Panc1 (cell line): ENCODE measurements at regions not wholly inside any gene's neighbourhood (a gene's known extent, or its start where the extent isn't known, plus 50 kb on each side); places are given as distances from the start of the nearest gene placed in this dataset.

Experiments used
- ATAC-seq: fragments of 200-7000 bp; cut with Tn5 transposase; 2 replicates; pipeline ENCODE4 v1.9.1; 2020; ENCODE audit warnings: mild to moderate bottlenecking, moderate library complexity
- BruUV-seq: library from RNA; stranded (reverse); fragments of 400-500 nt; replicated peaks from 2 replicates; lab custom pipeline; 2021; lab: Mats Ljungman, UMichigan
- CTCF ChIA-PET: fragments of 300-600 bp; sonication (Branson Sonifier 250); formaldehyde crosslinking; loops from one replicate; lab custom pipeline; 2022; ENCODE audit warnings: antibody characterized with exemption; lab: Charles Lee
- POLR2A ChIA-PET: fragments of 300-600 bp; sonication (Branson Sonifier 250); formaldehyde crosslinking; loops from one replicate; lab custom pipeline; 2022; ENCODE audit warnings: antibody characterized with exemption; lab: Charles Lee
- DNase-seq: peaks from one replicate; pipeline ENCODE4 v3.0.0-alpha.2; 2010; ENCODE audit warnings: low read depth, low spot score
- H3K27ac ChIP-seq: 2 replicates; pipeline ENCODE4 v1.5.1; 2011; ENCODE audit warnings: mild to moderate bottlenecking, low read length, inconsistent platforms
- H3K27me3 ChIP-seq: fragments of 200-500 bp; sonication (Bioruptor generic); 2 replicates; pipeline ENCODE4 v1.6.0; 2014; ENCODE audit warnings: low read length, inconsistent platforms; ENCODE audit not compliant: control insufficient read depth, insufficient read depth
- H3K36me3 ChIP-seq: fragments of 200-500 bp; sonication (Bioruptor generic); 2 replicates; pipeline ENCODE4 v1.5.1; 2014; ENCODE audit warnings: inconsistent platforms, mild to moderate bottlenecking, low read length, moderate library complexity; ENCODE audit not compliant: control insufficient read depth, insufficient read depth
- H3K4me1 ChIP-seq: 2 replicates; pipeline ENCODE4 v1.5.1; 2011; ENCODE audit warnings: inconsistent platforms, mild to moderate bottlenecking, low read length, moderate library complexity; ENCODE audit not compliant: control insufficient read depth, insufficient read depth
- H3K4me3 ChIP-seq, 2 experiments: 2 replicates each; pipeline ENCODE4 v1.5.1; 2011 to 2012; ENCODE audit warnings: low read depth in 2 of 2, low read length in 2 of 2, mild to moderate bottlenecking in 2 of 2, inconsistent platforms in 1 of 2, moderate library complexity in 1 of 2
- H3K9me3 ChIP-seq: fragments of 200-500 bp; sonication (Bioruptor generic); 2 replicates; pipeline ENCODE4 v1.5.1; 2014; ENCODE audit warnings: low read depth, mild to moderate bottlenecking, inconsistent platforms, low read length, moderate library complexity; ENCODE audit not compliant: control insufficient read depth, insufficient read depth
- POLR2AphosphoS5 ChIP-seq: IDR thresholded peaks from 2 replicates; pipeline ENCODE4 v1.6.1; 2012; ENCODE audit warnings: mild to moderate bottlenecking, low read depth, low read length, moderate library complexity
- SIN3A ChIP-seq: IDR thresholded peaks from 2 replicates; pipeline ENCODE4 v1.6.1; 2012; ENCODE audit warnings: low read depth, mild to moderate bottlenecking, low read length, moderate library complexity, borderline replicate concordance; ENCODE audit not compliant: insufficient read depth
- TCF7L2 ChIP-seq: IDR thresholded peaks from 2 replicates; pipeline ENCODE4 v1.6.1; 2011; ENCODE audit warnings: mild to moderate bottlenecking, low read depth, low read length, inconsistent platforms
- in situ Hi-C: cut with HindIII; loops from 2 replicates; pipeline ENCODE4 v1.10.0; 2016; ENCODE audit warnings: low sequenced_read_pairs, low pct_unique_long_range_greater_than_20kb
- intact Hi-C: fragments of 100-400 bp; cut with micrococcal nuclease; formaldehyde crosslinking; loops from one replicate; pipeline ENCODE4 v1.10.0; 2022; ENCODE audit not compliant: unreplicated experiment
- TF ChIP-seq, protein P1 (sequence below), 2 experiments: IDR thresholded peaks; 2 replicates each; pipeline ENCODE4 v1.6.1; 2011 to 2012; ENCODE audit warnings: low read depth in 2 of 2, control low read depth in 1 of 2, low read length in 1 of 2, mild to moderate bottlenecking in 1 of 2, moderate library complexity in 1 of 2; ENCODE audit not compliant: insufficient read depth in 1 of 2
- TF ChIP-seq, protein P2 (sequence below): fragments of 450-650 bp; IDR thresholded peaks from 2 replicates; pipeline ENCODE4 v1.5.1; 2017; ENCODE audit warnings: mild to moderate bottlenecking

DNA sequence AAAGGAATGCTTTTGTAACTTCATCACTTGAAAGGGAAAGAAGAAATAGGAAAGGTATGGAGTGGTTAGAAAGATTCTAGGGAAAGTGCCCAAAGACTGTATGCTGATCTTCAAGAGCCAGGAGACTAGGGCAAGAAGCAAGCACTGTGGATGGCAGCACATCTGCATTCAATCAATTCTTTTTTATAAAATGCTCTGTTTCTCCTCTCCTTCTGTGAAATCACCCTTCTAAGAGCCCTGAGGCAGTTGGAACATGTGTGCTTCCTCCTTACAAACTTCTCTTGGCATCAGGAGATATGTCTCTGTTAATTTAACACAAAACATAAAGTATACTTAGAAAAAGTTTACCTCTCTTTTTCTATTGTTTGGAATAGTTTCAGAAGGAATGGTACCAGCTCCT, 1162.2 kb upstream of the GJE1 start:
- H3K4me1 ChIP-seq, result no peaks in the 10 kb centered on the region
- in situ Hi-C loops (no loop called here), intact Hi-C loops (no loop called here)
- no TSS peak for BruUV-seq
- DNase-seq, result no peak
- CTCF ChIA-PET, result no interaction called here
- TF ChIP-seq, protein P1, sequence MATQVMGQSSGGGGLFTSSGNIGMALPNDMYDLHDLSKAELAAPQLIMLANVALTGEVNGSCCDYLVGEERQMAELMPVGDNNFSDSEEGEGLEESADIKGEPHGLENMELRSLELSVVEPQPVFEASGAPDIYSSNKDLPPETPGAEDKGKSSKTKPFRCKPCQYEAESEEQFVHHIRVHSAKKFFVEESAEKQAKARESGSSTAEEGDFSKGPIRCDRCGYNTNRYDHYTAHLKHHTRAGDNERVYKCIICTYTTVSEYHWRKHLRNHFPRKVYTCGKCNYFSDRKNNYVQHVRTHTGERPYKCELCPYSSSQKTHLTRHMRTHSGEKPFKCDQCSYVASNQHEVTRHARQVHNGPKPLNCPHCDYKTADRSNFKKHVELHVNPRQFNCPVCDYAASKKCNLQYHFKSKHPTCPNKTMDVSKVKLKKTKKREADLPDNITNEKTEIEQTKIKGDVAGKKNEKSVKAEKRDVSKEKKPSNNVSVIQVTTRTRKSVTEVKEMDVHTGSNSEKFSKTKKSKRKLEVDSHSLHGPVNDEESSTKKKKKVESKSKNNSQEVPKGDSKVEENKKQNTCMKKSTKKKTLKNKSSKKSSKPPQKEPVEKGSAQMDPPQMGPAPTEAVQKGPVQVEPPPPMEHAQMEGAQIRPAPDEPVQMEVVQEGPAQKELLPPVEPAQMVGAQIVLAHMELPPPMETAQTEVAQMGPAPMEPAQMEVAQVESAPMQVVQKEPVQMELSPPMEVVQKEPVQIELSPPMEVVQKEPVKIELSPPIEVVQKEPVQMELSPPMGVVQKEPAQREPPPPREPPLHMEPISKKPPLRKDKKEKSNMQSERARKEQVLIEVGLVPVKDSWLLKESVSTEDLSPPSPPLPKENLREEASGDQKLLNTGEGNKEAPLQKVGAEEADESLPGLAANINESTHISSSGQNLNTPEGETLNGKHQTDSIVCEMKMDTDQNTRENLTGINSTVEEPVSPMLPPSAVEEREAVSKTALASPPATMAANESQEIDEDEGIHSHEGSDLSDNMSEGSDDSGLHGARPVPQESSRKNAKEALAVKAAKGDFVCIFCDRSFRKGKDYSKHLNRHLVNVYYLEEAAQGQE (IDR thresholded peaks at IDR 0.05; ENCODE audit: insufficient read depth in 1 of 2, low read depth in 2 of 2, low read length in 1 of 2), result no peak
- H3K27me3 ChIP-seq, result no peaks in the 10 kb centered on the region
- ATAC-seq, result no peak
- POLR2A ChIA-PET, result no interaction called here
- H3K4me3 ChIP-seq, result no peak overlapping the region
- H3K27ac ChIP-seq, result no peak overlapping the region
- H3K9me3 ChIP-seq, result no peaks in the 10 kb centered on the region
- no peaks in the 10 kb centered on the region for H3K36me3 ChIP-seq

DNA sequence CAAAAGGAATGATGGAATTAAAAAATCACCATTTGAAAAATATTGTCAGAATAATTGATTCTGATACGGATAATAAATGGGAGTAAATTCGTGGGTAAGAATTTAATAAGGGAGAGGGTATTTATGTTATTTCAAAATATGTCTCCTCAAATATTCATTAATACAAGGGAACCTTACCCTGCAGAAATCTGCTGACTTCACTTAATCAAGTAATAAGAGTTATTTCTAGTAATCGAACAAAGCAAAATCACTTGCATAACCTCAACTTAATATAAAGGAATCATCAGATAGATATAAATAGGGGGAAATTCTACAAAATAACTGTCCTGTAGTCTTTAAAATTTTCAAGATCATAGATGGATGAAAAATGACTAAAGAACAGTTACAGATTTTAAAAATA, 1164.7 kb upstream of the GJE1 start:
- intact Hi-C loops, result no loop called here
- Histone ChIP-seq H3K9me3 (no peaks in the 10 kb centered on the region), H3K36me3 (no peaks in the 10 kb centered on the region), H3K27ac (no peak overlapping the region), H3K4me3 (no peak overlapping the region), H3K4me1 (no peaks in the 10 kb centered on the region), H3K27me3 (no peaks in the 10 kb centered on the region)
- DNase-seq (no peak), ATAC-seq (no peak)
- CTCF ChIA-PET, result no interaction called here
- TF ChIP-seq, protein P2, sequence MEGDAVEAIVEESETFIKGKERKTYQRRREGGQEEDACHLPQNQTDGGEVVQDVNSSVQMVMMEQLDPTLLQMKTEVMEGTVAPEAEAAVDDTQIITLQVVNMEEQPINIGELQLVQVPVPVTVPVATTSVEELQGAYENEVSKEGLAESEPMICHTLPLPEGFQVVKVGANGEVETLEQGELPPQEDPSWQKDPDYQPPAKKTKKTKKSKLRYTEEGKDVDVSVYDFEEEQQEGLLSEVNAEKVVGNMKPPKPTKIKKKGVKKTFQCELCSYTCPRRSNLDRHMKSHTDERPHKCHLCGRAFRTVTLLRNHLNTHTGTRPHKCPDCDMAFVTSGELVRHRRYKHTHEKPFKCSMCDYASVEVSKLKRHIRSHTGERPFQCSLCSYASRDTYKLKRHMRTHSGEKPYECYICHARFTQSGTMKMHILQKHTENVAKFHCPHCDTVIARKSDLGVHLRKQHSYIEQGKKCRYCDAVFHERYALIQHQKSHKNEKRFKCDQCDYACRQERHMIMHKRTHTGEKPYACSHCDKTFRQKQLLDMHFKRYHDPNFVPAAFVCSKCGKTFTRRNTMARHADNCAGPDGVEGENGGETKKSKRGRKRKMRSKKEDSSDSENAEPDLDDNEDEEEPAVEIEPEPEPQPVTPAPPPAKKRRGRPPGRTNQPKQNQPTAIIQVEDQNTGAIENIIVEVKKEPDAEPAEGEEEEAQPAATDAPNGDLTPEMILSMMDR, result no peak
- TF ChIP-seq SIN3A (no peak), TCF7L2 (no peak), POLR2AphosphoS5 (no peak)
- TF ChIP-seq, protein P1 (IDR thresholded peaks at IDR 0.05; ENCODE audit: insufficient read depth in 1 of 2, low read depth in 2 of 2, low read length in 1 of 2), result no peak
- BruUV-seq, result no TSS peak
- in situ Hi-C loops, result no loop called here
- POLR2A ChIA-PET, result no interaction called here
